ENCODE measurements at regions not wholly inside any gene's neighbourhood (a gene's known extent, or its start where the extent isn't known, plus 50 kb on each side); places are given as distances from the start of the nearest gene placed in this dataset.

DNA sequence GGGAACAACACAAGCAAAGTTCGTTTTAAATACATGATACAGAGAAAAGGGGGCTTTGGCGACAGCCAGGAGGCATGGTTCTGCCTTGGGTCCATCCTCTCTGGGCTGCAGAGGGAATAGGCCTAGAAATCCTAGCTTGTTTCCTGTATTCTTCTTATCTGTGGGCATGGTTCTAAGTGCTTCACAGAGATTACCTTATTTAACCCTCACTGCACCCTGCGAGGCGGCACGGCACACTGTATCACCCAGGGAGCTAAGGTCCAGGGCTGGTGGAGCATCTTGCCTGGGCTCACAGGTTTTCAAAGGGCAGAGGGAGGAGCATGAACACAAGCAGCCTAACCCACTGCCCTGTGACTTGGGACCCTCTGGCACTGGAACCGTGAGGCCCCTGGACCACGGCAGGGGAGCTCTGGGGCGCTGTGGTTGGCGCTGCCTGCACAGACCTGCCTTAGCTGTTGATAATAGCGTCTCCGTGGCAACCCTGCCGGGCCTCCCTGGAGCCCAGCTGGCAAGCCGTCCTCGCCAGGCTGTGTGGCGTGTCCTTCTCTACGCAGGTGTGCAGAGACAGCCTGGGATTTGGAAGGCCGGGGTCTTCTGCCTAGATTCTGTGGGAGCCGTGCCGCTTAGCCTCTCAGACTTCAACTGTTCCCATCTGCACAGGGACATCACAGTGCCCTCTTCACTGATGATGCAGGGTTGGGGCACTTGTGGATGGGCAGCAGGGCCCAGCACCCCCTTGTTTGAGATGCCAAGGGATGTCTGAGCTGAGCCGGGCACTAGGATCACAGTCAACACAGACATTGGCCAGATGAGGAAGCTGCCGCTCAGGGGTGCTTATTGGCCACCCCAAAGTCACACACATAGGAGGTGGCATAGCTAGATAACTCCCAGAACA is 154.6 kb upstream of the TLE3 start:
- no peak overlapping the region for H3K4me3 ChIP-seq (ENCODE audit: low read depth, low read length)

GRCh38 chr15:70251246-70251990 is 153.7 kb upstream of the TLE3 start:
- no peak for DNase-seq (ENCODE audit: low read depth)
- TF ChIP-seq CTCF (IDR thresholded peaks at IDR 0.05; ENCODE audit: control insufficient read depth, extremely low read depth, insufficient read depth): no peak
- H3K4me3 ChIP-seq (ENCODE audit: low read depth, low read length): no peak overlapping the region

More for the DNA sequence above, 154.6 kb upstream of the TLE3 start:
- no peak for TF ChIP-seq CTCF (IDR thresholded peaks at IDR 0.05; ENCODE audit: control insufficient read depth, extremely low read depth, insufficient read depth)
- DNase-seq (ENCODE audit: low read depth): no peak

DNA sequence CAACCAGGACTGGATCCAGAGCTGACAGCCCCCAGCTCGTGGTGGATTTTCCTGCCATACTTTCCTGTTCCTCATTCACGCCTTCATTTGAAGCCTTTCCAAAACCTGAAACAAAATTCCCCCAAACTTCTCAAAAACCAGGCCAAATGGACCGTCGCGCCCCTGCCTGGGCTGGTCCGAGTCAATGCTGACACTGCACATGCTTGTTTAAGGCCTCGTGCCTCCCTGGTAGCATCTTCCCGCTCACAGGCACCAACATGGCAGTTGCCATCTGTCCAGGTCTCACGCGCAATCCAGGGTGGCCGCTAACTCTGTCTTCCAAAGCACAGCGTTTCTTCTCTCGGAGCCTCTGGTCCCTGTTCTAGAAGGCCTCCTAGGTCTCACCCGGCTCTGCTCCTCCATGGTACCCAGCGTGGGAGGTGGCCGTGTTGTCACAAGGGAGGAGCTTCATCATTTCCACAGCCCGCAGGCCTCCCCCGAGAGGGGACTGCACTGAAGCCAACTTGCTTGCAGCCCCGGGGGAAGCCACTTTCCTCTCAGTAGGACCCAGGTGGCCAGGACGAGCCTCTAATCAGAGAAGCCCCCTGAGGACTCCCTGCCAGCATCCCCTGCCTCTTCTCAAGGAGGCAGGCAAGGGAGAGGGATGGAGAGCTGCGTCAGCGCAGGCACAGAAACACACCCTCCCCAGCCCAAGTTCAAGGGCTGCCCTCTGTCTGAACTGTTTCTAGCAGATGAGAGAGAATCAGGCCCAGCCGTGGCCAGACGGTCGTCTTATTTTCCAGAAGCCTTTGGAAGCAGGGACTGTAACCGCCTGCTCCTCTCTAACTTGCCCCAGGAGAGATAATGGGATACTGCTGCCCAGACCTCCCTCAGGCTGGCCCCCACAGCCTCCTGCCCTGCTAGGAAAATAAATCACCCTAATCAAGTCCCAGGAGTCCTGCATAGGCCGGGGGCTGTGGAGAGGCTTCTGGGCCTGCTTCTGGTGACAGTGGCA is 152.8 kb upstream of the TLE3 start:
- TF ChIP-seq CTCF (IDR thresholded peaks at IDR 0.05; ENCODE audit: control insufficient read depth, extremely low read depth, insufficient read depth): no peak
- no peak for DNase-seq (ENCODE audit: low read depth)
- no peak overlapping the region for H3K4me3 ChIP-seq (ENCODE audit: low read depth, low read length)

DNA sequence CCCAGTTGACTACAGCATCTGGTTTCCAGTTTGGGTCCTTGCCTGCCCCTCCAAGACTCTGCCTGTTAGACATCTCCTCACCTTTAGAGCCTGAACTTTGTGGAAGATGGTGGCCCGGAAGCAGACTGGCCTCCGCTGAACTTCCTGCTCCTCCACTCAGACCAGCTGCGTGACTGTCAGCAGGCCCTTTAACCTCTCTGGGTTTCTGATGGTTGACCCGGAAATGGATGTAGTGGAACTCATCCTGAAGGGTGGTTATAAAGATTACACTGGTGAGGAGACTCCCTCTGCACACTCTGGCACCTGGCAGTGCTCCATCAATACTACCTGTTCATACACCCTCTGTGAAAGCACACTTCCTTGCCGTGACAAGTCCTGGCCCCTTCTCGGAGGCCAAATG is 151.9 kb upstream of the TLE3 start:
- TF ChIP-seq CTCF (IDR thresholded peaks at IDR 0.05; ENCODE audit: control insufficient read depth, extremely low read depth, insufficient read depth): no peak
- no peak overlapping the region for H3K4me3 ChIP-seq (ENCODE audit: low read depth, low read length)
- DNase-seq (ENCODE audit: low read depth): no peak

- no peak for TF ChIP-seq CTCF (IDR thresholded peaks at IDR 0.05; ENCODE audit: control insufficient read depth, extremely low read depth, insufficient read depth)
- no peak for DNase-seq (ENCODE audit: low read depth)
Observed at GRCh38 chr15:70248116-70249025, 150.7 kb upstream of the TLE3 start.

More at GRCh38 chr15:70248116-70249025, 150.7 kb upstream of the TLE3 start:
- no peak overlapping the region for H3K4me3 ChIP-seq (ENCODE audit: low read depth, low read length)
